GM12865 (cell line): ENCODE measurements at regions not wholly inside any gene's neighbourhood (a gene's known extent, or its start where the extent isn't known, plus 50 kb on each side); places are given as distances from the start of the nearest gene placed in this dataset.

Source experiments
- DNase-seq: peaks from one replicate; pipeline ENCODE4 v3.0.0; 2010; ENCODE audit warnings: low read depth
- H3K4me3 ChIP-seq: 2 replicates; pipeline ENCODE4 v1.5.1; 2011; ENCODE audit warnings: mild to moderate bottlenecking, low read depth, low read length, control low read depth
- TF ChIP-seq, protein P1 (sequence below): IDR thresholded peaks from 2 replicates; pipeline ENCODE4 v1.5.1; 2011; ENCODE audit warnings: low read length, control low read depth, low read depth, inconsistent platforms; ENCODE audit not compliant: insufficient read depth; ENCODE audit errors: missing control alignments

DNA sequence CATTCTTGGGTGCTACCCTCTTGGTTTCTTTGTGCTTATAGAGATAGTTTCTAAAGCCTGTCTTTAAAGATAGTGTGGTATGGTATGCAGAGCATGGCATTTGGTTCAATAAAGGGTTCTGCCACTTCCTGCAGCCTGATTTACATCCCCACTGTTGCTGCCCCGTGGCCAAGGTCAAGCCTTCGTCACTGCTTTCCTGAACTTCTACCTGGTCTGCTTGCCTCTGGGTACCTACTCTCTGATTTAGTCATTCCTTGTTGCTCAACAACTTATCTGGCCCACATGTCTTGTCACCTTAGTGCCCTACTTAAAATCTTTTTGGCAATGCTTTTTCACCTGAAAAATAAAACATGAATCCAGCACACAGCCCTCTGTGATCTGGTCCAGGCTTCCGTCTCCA, 352.9 kb downstream of the LPIN1 start:
- TF ChIP-seq, protein P1, sequence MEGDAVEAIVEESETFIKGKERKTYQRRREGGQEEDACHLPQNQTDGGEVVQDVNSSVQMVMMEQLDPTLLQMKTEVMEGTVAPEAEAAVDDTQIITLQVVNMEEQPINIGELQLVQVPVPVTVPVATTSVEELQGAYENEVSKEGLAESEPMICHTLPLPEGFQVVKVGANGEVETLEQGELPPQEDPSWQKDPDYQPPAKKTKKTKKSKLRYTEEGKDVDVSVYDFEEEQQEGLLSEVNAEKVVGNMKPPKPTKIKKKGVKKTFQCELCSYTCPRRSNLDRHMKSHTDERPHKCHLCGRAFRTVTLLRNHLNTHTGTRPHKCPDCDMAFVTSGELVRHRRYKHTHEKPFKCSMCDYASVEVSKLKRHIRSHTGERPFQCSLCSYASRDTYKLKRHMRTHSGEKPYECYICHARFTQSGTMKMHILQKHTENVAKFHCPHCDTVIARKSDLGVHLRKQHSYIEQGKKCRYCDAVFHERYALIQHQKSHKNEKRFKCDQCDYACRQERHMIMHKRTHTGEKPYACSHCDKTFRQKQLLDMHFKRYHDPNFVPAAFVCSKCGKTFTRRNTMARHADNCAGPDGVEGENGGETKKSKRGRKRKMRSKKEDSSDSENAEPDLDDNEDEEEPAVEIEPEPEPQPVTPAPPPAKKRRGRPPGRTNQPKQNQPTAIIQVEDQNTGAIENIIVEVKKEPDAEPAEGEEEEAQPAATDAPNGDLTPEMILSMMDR = no peak
- H3K4me3 ChIP-seq = no peak overlapping the region
- DNase-seq = no peak

DNA sequence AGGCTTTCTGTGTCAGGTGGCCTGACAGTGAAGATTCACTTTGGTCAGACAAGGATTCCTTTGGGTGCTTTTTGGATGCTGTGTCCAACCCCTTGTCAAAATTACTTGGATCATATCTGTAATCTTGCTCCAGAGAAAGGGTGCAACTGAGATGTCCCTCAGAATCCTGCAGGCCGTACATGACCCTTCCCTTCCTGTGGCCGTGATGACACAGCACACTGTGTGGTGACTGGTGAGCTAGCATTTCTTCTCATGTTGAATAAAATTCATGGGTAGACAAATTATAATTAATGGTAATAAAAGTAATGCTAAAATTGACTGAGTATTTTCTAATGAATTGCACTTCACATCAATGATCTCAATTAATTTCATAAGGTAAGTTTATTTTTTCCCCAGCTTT, 356.2 kb downstream of the LPIN1 start:
- no peak for DNase-seq
- TF ChIP-seq, protein P1 = no peak
- H3K4me3 ChIP-seq = no peak overlapping the region

DNA sequence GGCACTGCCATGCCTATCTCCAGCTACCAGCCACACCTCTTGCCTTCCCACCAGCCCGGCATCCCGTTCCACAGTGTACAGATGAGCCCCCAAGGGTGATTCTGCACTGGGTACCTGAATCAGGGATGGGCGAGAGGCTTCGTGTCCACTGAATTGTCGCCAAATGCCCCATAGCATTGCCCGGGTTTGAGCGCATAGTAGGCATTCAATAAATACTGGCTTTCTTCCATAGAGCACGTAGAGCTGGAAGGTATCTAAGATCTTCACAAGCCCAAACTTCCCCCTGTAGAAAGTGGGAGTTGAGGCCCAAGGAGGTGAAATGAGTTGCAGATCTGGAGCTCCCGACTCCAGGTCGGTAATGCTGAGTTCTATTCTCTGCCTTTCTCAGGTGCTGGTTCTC, 358.7 kb downstream of the LPIN1 start:
- no peak for DNase-seq
- TF ChIP-seq, protein P1 = no peak
- no peak overlapping the region for H3K4me3 ChIP-seq

DNA sequence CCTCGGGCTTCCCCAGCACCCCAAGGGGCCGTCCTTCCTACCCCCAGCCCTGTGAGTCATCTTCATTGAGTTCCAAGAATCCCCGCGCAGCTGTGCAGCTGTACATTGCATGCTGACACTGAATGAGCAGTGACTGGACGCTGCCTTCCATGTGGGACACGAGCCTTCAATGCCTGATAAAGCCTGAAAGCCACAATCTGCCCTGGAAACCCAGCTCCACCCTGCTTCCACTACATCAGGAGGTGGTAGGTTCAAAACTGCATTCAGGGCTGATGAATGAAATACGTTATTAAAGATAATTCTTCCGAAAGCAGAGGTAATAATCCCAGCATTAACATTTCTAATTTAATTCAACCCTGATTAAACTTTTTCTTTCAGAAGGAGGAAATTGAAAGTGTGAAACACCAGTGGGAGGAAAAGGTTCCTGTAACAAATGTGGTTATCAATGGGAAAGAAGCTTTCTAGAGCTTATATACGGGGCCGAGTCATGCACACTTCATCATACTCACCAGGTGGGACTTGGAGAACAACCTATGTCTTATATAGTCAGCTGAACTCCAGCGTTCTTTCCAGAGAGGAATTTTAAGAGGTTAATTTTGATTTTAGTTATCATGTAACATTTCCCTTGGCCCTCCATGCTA, 360.1 kb downstream of the LPIN1 start:
- DNase-seq = peak; percentile 43
- H3K4me3 ChIP-seq = no peak overlapping the region
- TF ChIP-seq, protein P1 = no peak

DNA sequence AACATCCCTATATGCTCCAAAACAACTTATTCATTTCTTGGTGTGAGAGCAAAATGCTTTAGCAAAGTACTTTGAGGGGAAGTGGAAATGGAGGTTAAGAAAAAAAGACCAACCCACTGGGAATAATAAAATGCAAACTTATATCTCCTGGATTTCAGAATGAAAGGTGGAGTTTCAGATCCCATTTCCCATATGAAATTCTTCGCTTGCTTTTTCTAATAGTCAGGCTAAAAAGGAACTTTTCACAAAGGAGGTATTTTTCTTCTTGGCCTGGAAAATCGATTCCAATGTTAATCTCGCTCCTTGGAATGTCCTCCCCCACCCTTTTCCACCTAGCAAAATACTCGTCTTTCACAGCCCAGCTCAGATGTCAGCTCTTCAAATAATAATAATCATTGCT, 360.9 kb downstream of the LPIN1 start:
- TF ChIP-seq, protein P1 = no peak
- H3K4me3 ChIP-seq = no peak overlapping the region
- no peak for DNase-seq

DNA sequence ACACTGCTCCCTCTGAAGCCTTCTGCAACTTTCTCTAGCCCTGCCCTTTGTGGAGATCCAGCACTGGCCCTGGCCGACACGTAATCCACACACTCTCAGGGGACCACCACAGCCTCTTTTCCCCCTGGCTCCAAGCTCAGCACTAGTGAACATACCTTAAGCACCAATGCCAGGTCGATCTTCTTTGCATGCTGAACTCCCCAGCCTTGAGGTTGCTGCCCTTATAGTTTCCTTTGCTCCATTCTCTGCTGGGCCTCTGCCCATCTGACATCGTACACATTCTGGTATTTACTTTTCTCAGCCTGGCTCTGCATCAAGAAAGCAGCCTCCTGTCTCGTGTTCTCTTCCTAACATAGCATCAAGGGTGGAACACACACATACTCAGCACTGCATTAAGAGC, 361.5 kb downstream of the LPIN1 start:
- TF ChIP-seq, protein P1 = no peak
- DNase-seq = no peak
- no peak overlapping the region for H3K4me3 ChIP-seq

DNA sequence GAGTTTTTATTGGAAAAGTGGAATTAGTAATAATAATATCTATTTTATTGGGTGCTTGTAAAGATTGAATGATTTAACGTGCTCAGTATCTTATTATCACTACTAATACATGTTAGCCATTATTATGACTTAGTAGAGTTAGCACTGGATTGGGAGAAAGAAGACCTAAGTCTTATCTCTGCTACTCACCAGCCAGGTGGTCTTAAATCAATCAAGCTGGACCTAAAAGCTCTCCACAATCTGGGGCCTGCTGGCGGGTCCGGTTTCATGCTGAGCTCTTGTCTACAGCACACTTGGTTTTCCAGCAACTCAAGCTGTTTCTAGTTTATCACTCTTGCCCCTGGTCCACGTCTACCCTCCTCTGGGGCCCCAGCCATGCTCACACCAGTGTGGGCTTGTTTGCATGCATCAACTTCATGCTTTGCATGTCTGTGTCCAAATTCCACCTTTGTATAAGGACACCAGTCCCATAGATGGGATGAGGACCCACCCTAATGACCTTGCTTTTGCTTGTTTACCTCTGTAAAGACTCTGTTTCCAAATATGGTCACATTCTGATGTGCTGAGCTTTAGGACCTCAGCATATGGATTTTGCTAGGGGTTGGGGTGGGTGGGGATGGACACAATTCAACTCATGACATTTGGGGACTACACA, 363.1 kb downstream of the LPIN1 start:
- TF ChIP-seq, protein P1 = no peak
- no peak overlapping the region for H3K4me3 ChIP-seq
- no peak for DNase-seq
